Panc1 (cell line): ENCODE measurements at regions not wholly inside any gene's neighbourhood (a gene's known extent, or its start where the extent isn't known, plus 50 kb on each side); places are given as distances from the start of the nearest gene placed in this dataset.

ENCODE experiments used
- ATAC-seq: fragments of 200-7000 bp; cut with Tn5 transposase; 2 replicates; pipeline ENCODE4 v1.9.1; 2020; ENCODE audit warnings: mild to moderate bottlenecking, moderate library complexity
- BruUV-seq: library from RNA; stranded (reverse); fragments of 400-500 nt; replicated peaks from 2 replicates; lab custom pipeline; 2021; lab: Mats Ljungman, UMichigan
- CTCF ChIA-PET: fragments of 300-600 bp; sonication (Branson Sonifier 250); formaldehyde crosslinking; loops from one replicate; lab custom pipeline; 2022; ENCODE audit warnings: antibody characterized with exemption; lab: Charles Lee
- POLR2A ChIA-PET: fragments of 300-600 bp; sonication (Branson Sonifier 250); formaldehyde crosslinking; loops from one replicate; lab custom pipeline; 2022; ENCODE audit warnings: antibody characterized with exemption; lab: Charles Lee
- DNase-seq: peaks from one replicate; pipeline ENCODE4 v3.0.0-alpha.2; 2010; ENCODE audit warnings: low read depth, low spot score
- H3K27ac ChIP-seq: 2 replicates; pipeline ENCODE4 v1.5.1; 2011; ENCODE audit warnings: mild to moderate bottlenecking, low read length, inconsistent platforms
- H3K27me3 ChIP-seq: fragments of 200-500 bp; sonication (Bioruptor generic); 2 replicates; pipeline ENCODE4 v1.6.0; 2014; ENCODE audit warnings: low read length, inconsistent platforms; ENCODE audit not compliant: control insufficient read depth, insufficient read depth
- H3K36me3 ChIP-seq: fragments of 200-500 bp; sonication (Bioruptor generic); 2 replicates; pipeline ENCODE4 v1.5.1; 2014; ENCODE audit warnings: inconsistent platforms, mild to moderate bottlenecking, low read length, moderate library complexity; ENCODE audit not compliant: control insufficient read depth, insufficient read depth
- H3K4me1 ChIP-seq: 2 replicates; pipeline ENCODE4 v1.5.1; 2011; ENCODE audit warnings: inconsistent platforms, mild to moderate bottlenecking, low read length, moderate library complexity; ENCODE audit not compliant: control insufficient read depth, insufficient read depth
- H3K4me3 ChIP-seq, 2 experiments: 2 replicates each; pipeline ENCODE4 v1.5.1; 2011 to 2012; ENCODE audit warnings: low read depth in 2 of 2, low read length in 2 of 2, mild to moderate bottlenecking in 2 of 2, inconsistent platforms in 1 of 2, moderate library complexity in 1 of 2
- H3K9me3 ChIP-seq: fragments of 200-500 bp; sonication (Bioruptor generic); 2 replicates; pipeline ENCODE4 v1.5.1; 2014; ENCODE audit warnings: low read depth, mild to moderate bottlenecking, inconsistent platforms, low read length, moderate library complexity; ENCODE audit not compliant: control insufficient read depth, insufficient read depth
- CTCF ChIP-seq: fragments of 450-650 bp; IDR thresholded peaks from 2 replicates; pipeline ENCODE4 v1.5.1; 2017; ENCODE audit warnings: mild to moderate bottlenecking
- POLR2AphosphoS5 ChIP-seq: IDR thresholded peaks from 2 replicates; pipeline ENCODE4 v1.6.1; 2012; ENCODE audit warnings: mild to moderate bottlenecking, low read depth, low read length, moderate library complexity
- REST ChIP-seq, 2 experiments: IDR thresholded peaks; 2 replicates each; pipeline ENCODE4 v1.6.1; 2011 to 2012; ENCODE audit warnings: low read depth in 2 of 2, control low read depth in 1 of 2, low read length in 1 of 2, mild to moderate bottlenecking in 1 of 2, moderate library complexity in 1 of 2; ENCODE audit not compliant: insufficient read depth in 1 of 2
- SIN3A ChIP-seq: IDR thresholded peaks from 2 replicates; pipeline ENCODE4 v1.6.1; 2012; ENCODE audit warnings: low read depth, mild to moderate bottlenecking, low read length, moderate library complexity, borderline replicate concordance; ENCODE audit not compliant: insufficient read depth
- TCF7L2 ChIP-seq: IDR thresholded peaks from 2 replicates; pipeline ENCODE4 v1.6.1; 2011; ENCODE audit warnings: mild to moderate bottlenecking, low read depth, low read length, inconsistent platforms
- in situ Hi-C: cut with HindIII; loops from 2 replicates; pipeline ENCODE4 v1.10.0; 2016; ENCODE audit warnings: low sequenced_read_pairs, low pct_unique_long_range_greater_than_20kb
- intact Hi-C: fragments of 100-400 bp; cut with micrococcal nuclease; formaldehyde crosslinking; loops from one replicate; pipeline ENCODE4 v1.10.0; 2022; ENCODE audit not compliant: unreplicated experiment

DNA sequence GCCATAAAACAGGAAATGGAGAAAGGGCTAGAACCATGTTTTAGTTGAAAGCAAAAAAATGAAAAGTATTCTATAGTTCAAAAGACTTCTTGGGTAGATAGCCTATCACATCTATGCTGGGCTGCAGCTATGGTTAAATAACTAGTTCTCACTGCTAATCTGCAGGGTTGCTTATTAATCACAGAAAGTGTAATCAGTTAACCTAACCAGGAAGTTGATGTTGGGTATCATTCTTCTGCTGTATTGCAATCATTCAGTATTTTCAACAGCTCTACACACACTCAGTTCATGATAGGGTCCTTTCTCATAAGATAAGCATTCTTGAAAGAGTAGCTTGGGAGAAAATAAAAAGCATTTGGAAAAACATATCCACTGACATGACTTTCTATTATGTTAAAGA is 135.2 kb upstream of the TCF21 start:
- H3K9me3 ChIP-seq, result no peaks in the 10 kb centered on the region
- no peak for TF ChIP-seq SIN3A
- no peak for TF ChIP-seq POLR2AphosphoS5
- no peak for TF ChIP-seq REST (IDR thresholded peaks at IDR 0.05; ENCODE audit: insufficient read depth in 1 of 2, low read depth in 2 of 2, low read length in 1 of 2)
- no peak for TF ChIP-seq TCF7L2
- intact Hi-C loops (no loop called here), in situ Hi-C loops (no loop called here)
- no peaks in the 10 kb centered on the region for H3K36me3 ChIP-seq
- DNase-seq, result no peak
- no peak overlapping the region for H3K4me3 ChIP-seq
- H3K27me3 ChIP-seq, result no peaks in the 10 kb centered on the region
- POLR2A ChIA-PET, result no interaction called here
- H3K4me1 ChIP-seq, result no peaks in the 10 kb centered on the region
- no peak overlapping the region for H3K27ac ChIP-seq
- CTCF ChIA-PET, result no interaction called here
- ATAC-seq, result no peak
- BruUV-seq, result no TSS peak

- POLR2A ChIA-PET, result no interaction called here
Measured at GRCh38 chr6:133754298-133754697, 134.6 kb upstream of the TCF21 start.

DNA sequence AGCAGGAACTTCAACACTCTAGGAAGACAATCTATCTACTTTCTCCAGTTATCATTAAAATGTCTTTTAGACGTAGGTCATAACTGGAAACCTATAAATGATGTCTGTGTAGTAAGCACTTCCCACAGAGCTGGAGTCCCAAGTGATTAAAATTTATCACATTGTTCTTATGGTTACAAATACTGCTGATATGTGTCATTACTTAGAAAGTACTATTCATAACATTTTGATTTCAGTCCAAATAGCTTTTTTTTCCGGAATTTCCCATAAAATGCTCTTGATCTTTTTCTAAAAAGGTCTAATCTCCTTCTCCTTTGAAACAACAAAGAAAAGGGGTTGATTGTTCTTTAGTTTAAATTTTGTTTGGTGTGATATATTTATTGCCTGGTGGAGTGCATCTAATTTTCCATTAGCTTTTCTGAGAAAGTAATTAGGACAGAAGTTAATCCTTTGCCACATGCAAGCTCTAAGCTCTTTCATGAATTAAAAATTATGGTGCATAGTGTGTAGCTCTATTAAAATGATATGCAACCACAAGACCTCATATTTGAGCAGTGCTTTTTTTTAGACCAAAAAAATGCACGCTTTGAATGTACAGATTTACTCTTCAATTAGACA is 132.7 kb upstream of the TCF21 start:
- intact Hi-C loops, result no loop called here
- POLR2A ChIA-PET, result no interaction called here
- in situ Hi-C loops, result no loop called here
- Histone ChIP-seq H3K27ac (no peak overlapping the region), H3K27me3 (no peaks in the 10 kb centered on the region), H3K4me3 (no peak overlapping the region), H3K4me1 (no peaks in the 10 kb centered on the region), H3K9me3 (no peaks in the 10 kb centered on the region), H3K36me3 (no peaks in the 10 kb centered on the region)
- ATAC-seq, result no peak
- BruUV-seq, result no TSS peak
- CTCF ChIA-PET, result no interaction called here
- no peak for TF ChIP-seq REST (IDR thresholded peaks at IDR 0.05; ENCODE audit: insufficient read depth in 1 of 2, low read depth in 2 of 2, low read length in 1 of 2)
- TF ChIP-seq CTCF, result no peak
- TF ChIP-seq SIN3A, result no peak
- no peak for TF ChIP-seq TCF7L2
- TF ChIP-seq POLR2AphosphoS5, result no peak
- no peak for DNase-seq

More at GRCh38 chr6:133754298-133754697, 134.6 kb upstream of the TCF21 start:
- CTCF ChIA-PET, result no interaction called here
- Histone ChIP-seq H3K4me1 (no peaks in the 10 kb centered on the region), H3K36me3 (no peaks in the 10 kb centered on the region), H3K27ac (no peak overlapping the region), H3K4me3 (no peak overlapping the region), H3K27me3 (no peaks in the 10 kb centered on the region), H3K9me3 (no peaks in the 10 kb centered on the region)
- DNase-seq (no peak), ATAC-seq (no peak)
- TF ChIP-seq TCF7L2, result no peak
- in situ Hi-C loops, result no loop called here
- intact Hi-C loops, result no loop called here
- no TSS peak for BruUV-seq
